ENCODE measurements at regions not wholly inside any gene's neighbourhood (a gene's known extent, or its start where the extent isn't known, plus 50 kb on each side); places are given as distances from the start of the nearest gene placed in this dataset.

- BruUV-seq (replicated peaks), result no TSS peak
- no peak overlapping the region for H3K9ac ChIP-seq (ENCODE audit: control insufficient read depth, insufficient read depth, low read length)
- H3K79me2 ChIP-seq (ENCODE audit: control insufficient read depth, insufficient read depth, low read length), result no peaks in the 10 kb centered on the region
- H4K20me1 ChIP-seq (ENCODE audit: control insufficient read depth, insufficient read depth), result no peaks in the 10 kb centered on the region
- no peak overlapping the region for H3K27ac ChIP-seq (ENCODE audit: control insufficient read depth, insufficient read depth)
- SMC1A ChIA-PET (ENCODE audit: uncharacterized antibody, unreplicated experiment), result interaction anchor here (0.7 kb wide), 1 partner anchor 197 kb away, joined by 3 read pairs; no protein-coding TSS in a partner anchor
- intact Hi-C loops (cut with micrococcal nuclease; ENCODE audit: unreplicated experiment), result no loop called here
- H3K27me3 ChIP-seq (replicated peaks in 1 of 2; ENCODE audit: control insufficient read depth in 2 of 2, insufficient read depth in 2 of 2, low read length in 1 of 2), result no peaks in the 10 kb centered on the region; a peak in 1 of 4 replicates
- 30% methylated on average over 8 of the region's 8 CpGs for WGBS (ENCODE audit: insufficient coverage, insufficient replicate concordance, low lambda C conversion rate, missing lambda C conversion rate)
- no peaks in the 10 kb centered on the region for H3K9me3 ChIP-seq (replicated peaks; ENCODE audit: control insufficient read depth, insufficient read depth, low read length)
- H2AFZ ChIP-seq (ENCODE audit: control insufficient read depth, low read depth, low read length), result no peak overlapping the region
- FAIRE-seq (no peak), DNase-seq (ENCODE audit: low read depth, low spot score) (no peak), ATAC-seq (no peak)
- CTCF ChIA-PET, result no interaction called here
- peaks cover 5% of the 10 kb centered on the region for H3K4me1 ChIP-seq (ENCODE audit: control insufficient read depth, insufficient read depth, low read length)
- RAD21 ChIA-PET (ENCODE audit: unreplicated experiment), result no interaction called here
- TF ChIP-seq RELB (IDR thresholded peaks at IDR 0.05; ENCODE audit: low read depth) (no peak), GABPA (IDR thresholded peaks at IDR 0.05; ENCODE audit: low read depth) (no peak), RAD21 (IDR thresholded peaks at IDR 0.05; ENCODE audit: insufficient read depth, low read depth, low read length) (no peak), POLR2AphosphoS2 (IDR thresholded peaks at IDR 0.05; ENCODE audit: low read depth, low read length) (no peak), CHD4 (IDR thresholded peaks at IDR 0.05) (no peak), MYB (IDR thresholded peaks at IDR 0.05; ENCODE audit: borderline replicate concordance, low read depth, low read length) (no peak), CHD1 (IDR thresholded peaks at IDR 0.05; ENCODE audit: low read depth, low read length) (no peak), ATF2 (IDR thresholded peaks at IDR 0.05; ENCODE audit: low read length) (no peak), NFYB (IDR thresholded peaks at IDR 0.05; ENCODE audit: insufficient read depth, low read depth, low read length) (no peak), MLLT1 (IDR thresholded peaks at IDR 0.05) (no peak), BACH1 (IDR thresholded peaks at IDR 0.05; ENCODE audit: borderline replicate concordance) (no peak), BMI1 (IDR thresholded peaks at IDR 0.05; ENCODE audit: borderline replicate concordance) (no peak), JUND (IDR thresholded peaks at IDR 0.05; ENCODE audit: low read depth, low read length) (no peak), USF2 (IDR thresholded peaks at IDR 0.05; ENCODE audit: borderline replicate concordance, low read depth, low read length) (no peak), RFX5 (IDR thresholded peaks at IDR 0.05; ENCODE audit: low read depth, low read length) (no peak), GATAD2B (conservative IDR thresholded peaks at IDR 0.05; ENCODE audit: low read depth) (no peak)
- POLR2A ChIA-PET, result no interaction called here
- H3K36me3 ChIP-seq (ENCODE audit: control insufficient read depth in 2 of 2, insufficient read depth in 2 of 2, low read length in 1 of 2), result no peaks in the 10 kb centered on the region
- in situ Hi-C loops (cut with MboI), result no loop called here
- H3K4me2 ChIP-seq (ENCODE audit: control insufficient read depth, insufficient read depth), result no peak overlapping the region
- no peak overlapping the region for H3K4me3 ChIP-seq
These were observed 123.4 kb downstream of the DICER1 start for GRCh38 chr14:95033682-95034632.

All from GM12878 (cell line).